ENCODE measurements at regions not wholly inside any gene's neighbourhood (a gene's known extent, or its start where the extent isn't known, plus 50 kb on each side); places are given as distances from the start of the nearest gene placed in this dataset.

DNA sequence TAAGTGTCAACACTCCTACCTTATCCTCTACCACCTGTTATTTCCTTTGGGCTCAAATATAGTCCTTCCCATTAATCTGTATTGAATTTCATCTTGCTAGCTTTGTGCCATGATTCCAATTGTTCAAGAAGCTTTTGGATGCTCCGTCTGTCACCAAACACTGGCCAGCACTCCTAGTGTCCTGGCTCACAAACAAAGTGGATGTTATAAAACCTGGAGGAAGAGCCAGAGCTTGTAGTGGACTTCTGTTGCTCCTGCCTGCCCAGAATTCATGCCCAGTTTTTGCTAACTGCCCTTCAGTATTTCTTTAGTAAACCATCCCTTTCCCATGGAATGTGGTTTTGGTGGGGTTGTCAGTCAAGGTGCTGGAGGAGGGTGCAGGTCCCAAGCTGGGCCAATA, 77.2 kb upstream of the HS3ST2 start:
- DNase-seq (ENCODE audit: low spot score, unreplicated experiment) = no peak
- Mint-ChIP-seq H3K4me3 (ENCODE audit: low read depth) (no peak overlapping the region), H3K9me3 (ENCODE audit: low read depth) (no peaks in the 10 kb centered on the region), H3K36me3 (ENCODE audit: insufficient read depth) (no peaks in the 10 kb centered on the region), H3K4me1 (ENCODE audit: low read depth) (no peaks in the 10 kb centered on the region), H3K27ac (no peak overlapping the region), H3K27me3 (peaks cover 6% of the 10 kb centered on the region)
- TF ChIP-seq, protein P1, sequence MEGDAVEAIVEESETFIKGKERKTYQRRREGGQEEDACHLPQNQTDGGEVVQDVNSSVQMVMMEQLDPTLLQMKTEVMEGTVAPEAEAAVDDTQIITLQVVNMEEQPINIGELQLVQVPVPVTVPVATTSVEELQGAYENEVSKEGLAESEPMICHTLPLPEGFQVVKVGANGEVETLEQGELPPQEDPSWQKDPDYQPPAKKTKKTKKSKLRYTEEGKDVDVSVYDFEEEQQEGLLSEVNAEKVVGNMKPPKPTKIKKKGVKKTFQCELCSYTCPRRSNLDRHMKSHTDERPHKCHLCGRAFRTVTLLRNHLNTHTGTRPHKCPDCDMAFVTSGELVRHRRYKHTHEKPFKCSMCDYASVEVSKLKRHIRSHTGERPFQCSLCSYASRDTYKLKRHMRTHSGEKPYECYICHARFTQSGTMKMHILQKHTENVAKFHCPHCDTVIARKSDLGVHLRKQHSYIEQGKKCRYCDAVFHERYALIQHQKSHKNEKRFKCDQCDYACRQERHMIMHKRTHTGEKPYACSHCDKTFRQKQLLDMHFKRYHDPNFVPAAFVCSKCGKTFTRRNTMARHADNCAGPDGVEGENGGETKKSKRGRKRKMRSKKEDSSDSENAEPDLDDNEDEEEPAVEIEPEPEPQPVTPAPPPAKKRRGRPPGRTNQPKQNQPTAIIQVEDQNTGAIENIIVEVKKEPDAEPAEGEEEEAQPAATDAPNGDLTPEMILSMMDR (IDR thresholded peaks at IDR 0.05; ENCODE audit: unreplicated experiment) = no peak

DNA sequence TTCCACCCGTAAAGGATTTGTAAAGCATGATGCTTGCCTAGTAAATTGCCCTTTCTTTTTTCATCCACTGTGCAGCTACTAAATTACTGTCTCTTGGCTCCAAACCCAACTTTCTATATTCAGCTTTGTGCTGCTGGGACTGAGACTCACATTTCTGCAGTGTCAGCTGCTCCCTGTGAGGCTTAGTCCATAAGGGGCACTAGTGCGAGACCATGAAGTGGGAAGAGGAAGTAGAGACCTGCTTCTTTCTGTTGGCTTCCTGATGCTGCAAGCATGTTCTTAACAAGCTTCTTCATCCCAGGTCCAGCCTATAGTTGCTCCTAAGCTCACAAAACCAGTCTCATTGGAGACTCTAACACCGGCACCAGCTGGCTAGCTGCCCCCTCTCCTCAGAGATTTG, 74.9 kb upstream of the HS3ST2 start:
- Mint-ChIP-seq H3K36me3 (ENCODE audit: insufficient read depth) (no peaks in the 10 kb centered on the region), H3K27me3 (peaks cover 6% of the 10 kb centered on the region), H3K4me1 (ENCODE audit: low read depth) (no peaks in the 10 kb centered on the region), H3K27ac (no peak overlapping the region), H3K4me3 (ENCODE audit: low read depth) (no peak overlapping the region), H3K9me3 (ENCODE audit: low read depth) (no peaks in the 10 kb centered on the region)
- DNase-seq (ENCODE audit: low spot score, unreplicated experiment) = no peak
- TF ChIP-seq, protein P1 (IDR thresholded peaks at IDR 0.05; ENCODE audit: unreplicated experiment) = no peak

DNA sequence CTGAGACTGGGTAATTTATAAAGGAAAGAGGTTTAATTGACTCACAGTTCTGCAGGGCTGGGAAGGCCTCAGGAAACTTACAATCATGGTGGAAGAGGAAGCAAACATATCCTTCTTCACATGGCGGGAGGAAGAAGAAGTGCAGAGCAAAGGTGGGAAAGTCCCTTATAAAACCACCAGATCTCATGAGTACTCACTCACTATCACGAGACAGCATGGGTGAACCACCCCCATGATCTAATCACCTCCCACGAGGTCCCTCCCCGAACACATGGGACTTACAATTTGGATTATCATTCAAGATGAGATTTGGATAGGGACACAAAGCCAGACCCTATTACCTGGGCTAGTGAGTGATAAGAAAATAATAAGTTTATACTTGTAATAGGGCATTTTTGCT, 70.6 kb upstream of the HS3ST2 start:
- TF ChIP-seq, protein P1 (IDR thresholded peaks at IDR 0.05; ENCODE audit: unreplicated experiment) = no peak
- Mint-ChIP-seq H3K27me3 (peaks cover 3% of the 10 kb centered on the region), H3K4me3 (ENCODE audit: low read depth) (no peak overlapping the region), H3K9me3 (ENCODE audit: low read depth) (no peaks in the 10 kb centered on the region), H3K4me1 (ENCODE audit: low read depth) (no peaks in the 10 kb centered on the region), H3K27ac (no peak overlapping the region), H3K36me3 (ENCODE audit: insufficient read depth) (no peaks in the 10 kb centered on the region)
- DNase-seq (ENCODE audit: low spot score, unreplicated experiment) = no peak

DNA sequence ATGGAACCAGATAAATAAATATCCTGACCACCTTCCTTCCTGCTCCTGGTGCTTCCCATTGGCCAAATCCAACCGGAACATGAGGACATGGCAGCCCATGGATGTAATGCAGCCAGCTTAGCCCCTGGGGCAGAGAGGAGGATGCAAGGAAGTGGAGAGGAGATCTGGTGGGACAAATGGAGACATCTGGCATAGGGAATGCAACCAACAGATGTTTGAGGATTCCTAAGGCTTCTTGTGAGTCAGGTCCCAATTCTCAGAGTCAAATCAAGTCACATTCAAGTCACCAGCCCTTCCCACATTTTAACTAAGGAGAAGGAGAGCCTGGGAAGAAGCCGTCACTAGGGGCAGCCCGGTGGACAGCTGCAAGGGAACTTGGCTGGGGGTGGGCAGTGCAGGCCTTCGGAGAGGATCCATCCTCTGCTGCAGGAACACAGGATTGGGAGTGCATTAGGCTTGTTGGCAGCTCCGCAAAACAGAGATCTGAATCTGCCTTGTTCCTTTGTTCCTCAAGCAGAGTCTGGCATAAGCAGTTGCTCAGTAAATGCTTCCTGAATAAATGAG, 62.8 kb upstream of the HS3ST2 start:
- Mint-ChIP-seq H3K27me3 (peaks cover 7% of the 10 kb centered on the region), H3K4me3 (ENCODE audit: low read depth) (no peak overlapping the region), H3K9me3 (ENCODE audit: low read depth) (no peaks in the 10 kb centered on the region), H3K4me1 (ENCODE audit: low read depth) (no peaks in the 10 kb centered on the region), H3K36me3 (ENCODE audit: insufficient read depth) (no peaks in the 10 kb centered on the region), H3K27ac (no peak overlapping the region)
- no peak for DNase-seq (ENCODE audit: low spot score, unreplicated experiment)
- TF ChIP-seq, protein P1 (IDR thresholded peaks at IDR 0.05; ENCODE audit: unreplicated experiment) = no peak

DNA sequence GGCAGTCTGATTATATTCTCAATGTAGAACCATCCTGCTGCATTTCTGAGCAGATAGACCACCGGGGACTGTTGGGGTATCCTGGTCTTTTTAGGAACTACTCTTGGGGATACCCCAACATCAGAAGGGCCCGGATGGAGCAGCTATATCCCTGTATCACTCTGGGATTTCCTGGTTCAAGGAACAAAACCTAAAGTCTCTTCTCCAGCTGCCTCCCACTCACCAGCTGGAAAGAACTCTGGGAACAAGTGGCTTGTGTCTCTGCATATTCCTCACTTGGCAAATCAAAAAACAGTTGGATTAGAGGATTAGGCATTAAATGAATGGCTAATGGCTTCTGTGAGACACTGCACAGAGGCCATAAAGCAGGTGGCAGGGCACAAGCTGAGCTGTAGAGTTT, 62.3 kb upstream of the HS3ST2 start:
- no peak for DNase-seq (ENCODE audit: low spot score, unreplicated experiment)
- H3K36me3 Mint-ChIP-seq (ENCODE audit: insufficient read depth) = no peaks in the 10 kb centered on the region
- H3K27me3 Mint-ChIP-seq = peaks cover 10% of the 10 kb centered on the region
- TF ChIP-seq, protein P1 (IDR thresholded peaks at IDR 0.05; ENCODE audit: unreplicated experiment) = no peak
- no peaks in the 10 kb centered on the region for H3K9me3 Mint-ChIP-seq (ENCODE audit: low read depth)
- no peak overlapping the region for H3K4me3 Mint-ChIP-seq (ENCODE audit: low read depth)
- no peak overlapping the region for H3K27ac Mint-ChIP-seq
- H3K4me1 Mint-ChIP-seq (ENCODE audit: low read depth) = no peaks in the 10 kb centered on the region

Measured in progenitor cell of endocrine pancreas (in vitro differentiated cells).